HG03159 (cell line): ENCODE measurements at regions not wholly inside any gene's neighbourhood (a gene's known extent, or its start where the extent isn't known, plus 50 kb on each side); places are given as distances from the start of the nearest gene placed in this dataset.

Source experiments
- ATAC-seq: cut with Tn5 transposase; IDR thresholded peaks from one replicate; pipeline ENCODE4 v1.9.1; 2021; ENCODE audit warnings: mild to moderate bottlenecking, moderate library complexity; ENCODE audit not compliant: unreplicated experiment

DNA sequence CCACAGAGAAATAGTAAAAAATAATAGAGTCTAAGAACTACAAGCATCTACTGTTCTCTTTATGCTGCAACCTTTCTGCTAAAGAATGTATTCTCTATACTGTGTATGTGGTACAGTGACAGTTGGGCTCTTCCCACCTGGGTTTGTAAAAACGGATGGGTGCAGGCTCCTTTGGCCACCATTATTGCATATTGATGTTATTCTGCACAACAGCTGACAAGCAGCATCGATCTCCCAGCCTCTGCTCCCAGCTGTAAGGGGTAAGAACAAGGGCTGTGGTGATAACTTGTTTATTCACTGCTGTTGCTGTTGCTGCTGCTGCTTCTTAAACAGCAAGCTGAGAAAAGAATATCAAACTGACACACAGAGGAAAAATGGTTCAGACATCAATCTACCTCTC lies 56.1 kb downstream of the KCNRG start:
- ATAC-seq, result no peak

- no peak for ATAC-seq
Measured at GRCh38 chr13:50072676-50073075, 57.4 kb downstream of the KCNRG start.

DNA sequence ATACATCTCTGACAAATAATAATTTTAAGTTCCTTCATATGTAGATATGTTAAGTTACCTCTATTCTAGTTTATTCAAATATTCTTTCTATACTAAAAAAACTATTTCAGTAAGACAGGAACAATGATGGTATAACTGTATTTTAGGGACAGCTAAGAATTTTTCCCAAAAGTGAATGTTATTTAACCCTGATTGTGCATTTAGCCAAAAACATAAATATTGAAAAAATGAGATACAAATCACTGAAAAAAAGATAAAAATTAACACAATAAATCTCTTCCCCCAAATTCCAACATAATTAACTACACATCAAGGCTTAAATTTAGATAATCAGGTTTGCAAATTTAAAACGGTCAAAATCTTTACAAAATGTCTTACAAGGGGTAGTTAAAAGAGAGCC lies 58.1 kb downstream of the KCNRG start:
- ATAC-seq, result no peak

DNA sequence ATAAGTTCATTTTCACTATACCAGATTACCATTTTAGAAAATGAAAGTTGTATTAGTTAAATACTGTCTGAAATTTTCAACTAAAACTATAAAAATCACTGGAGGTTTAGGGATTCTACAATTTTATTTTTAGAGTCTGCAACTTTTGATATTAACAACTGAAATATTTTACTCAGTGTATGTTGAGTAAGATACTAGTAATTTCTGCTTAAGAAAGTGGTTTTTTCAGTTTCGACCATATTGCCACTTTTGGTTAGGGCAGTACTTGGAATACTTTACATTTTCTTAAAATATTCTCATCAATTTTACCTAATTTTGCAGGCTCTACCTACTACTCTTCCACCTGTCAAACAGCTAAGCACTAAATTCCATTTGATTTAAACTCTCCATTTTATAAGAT lies 59.6 kb downstream of the KCNRG start:
- ATAC-seq, result no peak

DNA sequence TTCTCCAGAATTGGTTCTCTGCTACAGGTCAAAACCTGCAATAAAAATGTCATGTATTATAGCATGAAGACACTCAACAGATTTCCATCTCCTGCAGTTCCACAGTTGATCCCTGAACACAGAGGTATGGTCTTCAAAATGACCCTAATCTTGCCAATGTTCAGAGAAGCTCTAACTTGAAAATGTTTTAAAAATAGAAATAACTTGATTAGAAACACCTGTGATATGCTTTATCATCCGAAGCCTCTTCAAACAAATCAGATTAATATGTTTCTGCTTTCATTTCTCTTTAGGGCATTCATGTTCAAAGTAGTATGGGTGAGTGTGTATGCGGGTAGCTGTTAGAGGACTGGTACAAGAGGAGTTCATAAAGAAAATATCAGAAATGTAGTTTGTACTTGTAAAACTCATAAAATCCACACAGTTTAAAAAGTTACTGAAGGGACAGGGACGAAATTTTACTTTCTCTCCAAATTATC lies 60.4 kb downstream of the KCNRG start:
- no peak for ATAC-seq

- ATAC-seq, result no peak
Measured at GRCh38 chr13:50077431-50077830, 62.2 kb downstream of the KCNRG start.

GRCh38 chr13:50078231-50078894 lies 63.1 kb downstream of the KCNRG start:
- ATAC-seq, result no peak

DNA sequence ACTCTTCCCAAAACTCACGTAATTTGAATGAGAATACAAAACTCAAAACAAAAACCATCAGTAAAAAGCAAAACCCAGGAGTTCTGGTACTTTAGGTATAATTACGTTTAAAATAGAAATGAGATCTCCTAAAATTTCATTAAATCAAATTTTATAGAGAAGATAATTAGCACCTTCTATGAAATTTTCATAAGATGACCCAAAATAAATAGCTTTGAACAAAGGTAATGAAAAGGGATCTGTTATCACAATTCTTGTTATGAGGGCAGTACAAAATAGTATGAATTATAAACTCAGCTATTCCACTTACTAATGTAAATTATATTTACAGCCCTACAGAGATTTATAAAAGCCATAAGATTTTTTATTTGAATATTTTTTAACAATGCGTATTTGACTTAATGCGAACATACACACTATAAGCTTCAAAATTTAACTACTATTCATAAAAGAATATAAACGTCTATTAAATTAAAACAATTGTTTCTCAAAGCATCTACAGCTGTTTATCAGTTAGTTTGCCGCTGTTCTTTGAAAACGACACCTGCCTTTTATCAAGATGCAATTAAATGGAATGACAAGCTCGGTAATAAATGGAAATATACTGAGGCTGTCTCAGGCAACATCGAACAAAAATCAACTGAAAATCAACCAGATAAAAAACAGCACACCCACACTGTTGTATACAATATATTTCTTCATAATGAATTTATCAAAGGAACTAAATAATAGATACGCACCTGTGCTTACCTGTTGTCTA lies 63.8 kb downstream of the KCNRG start:
- ATAC-seq, result no peak

DNA sequence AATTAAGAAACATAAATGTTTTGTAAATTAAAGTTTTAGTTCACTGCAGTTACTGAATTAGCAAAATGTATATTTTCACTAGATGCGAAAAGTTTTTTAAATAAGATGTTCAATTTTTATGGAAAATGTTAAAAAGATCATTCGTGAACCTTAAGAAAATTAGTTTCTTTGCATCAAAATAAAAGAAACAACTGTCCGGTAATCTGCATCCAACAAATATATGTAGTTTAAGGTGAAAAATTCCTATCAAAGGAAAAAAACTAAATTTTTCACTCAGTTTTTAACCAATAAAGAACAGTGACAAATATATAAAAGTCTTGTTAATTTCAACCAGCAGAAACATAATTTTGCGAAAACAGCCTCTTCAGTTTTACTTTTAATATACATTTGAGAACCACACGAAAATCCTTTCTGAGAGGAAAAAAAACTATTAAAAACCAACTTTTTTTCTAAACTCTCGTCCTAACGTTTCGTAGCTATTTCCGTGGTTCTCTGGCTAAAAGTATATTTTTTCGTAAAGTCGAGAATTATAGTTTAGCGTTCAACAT lies 64.5 kb downstream of the KCNRG start:
- no peak for ATAC-seq

GRCh38 chr13:50080203-50080910 lies 65.1 kb downstream of the KCNRG start:
- no peak for ATAC-seq

DNA sequence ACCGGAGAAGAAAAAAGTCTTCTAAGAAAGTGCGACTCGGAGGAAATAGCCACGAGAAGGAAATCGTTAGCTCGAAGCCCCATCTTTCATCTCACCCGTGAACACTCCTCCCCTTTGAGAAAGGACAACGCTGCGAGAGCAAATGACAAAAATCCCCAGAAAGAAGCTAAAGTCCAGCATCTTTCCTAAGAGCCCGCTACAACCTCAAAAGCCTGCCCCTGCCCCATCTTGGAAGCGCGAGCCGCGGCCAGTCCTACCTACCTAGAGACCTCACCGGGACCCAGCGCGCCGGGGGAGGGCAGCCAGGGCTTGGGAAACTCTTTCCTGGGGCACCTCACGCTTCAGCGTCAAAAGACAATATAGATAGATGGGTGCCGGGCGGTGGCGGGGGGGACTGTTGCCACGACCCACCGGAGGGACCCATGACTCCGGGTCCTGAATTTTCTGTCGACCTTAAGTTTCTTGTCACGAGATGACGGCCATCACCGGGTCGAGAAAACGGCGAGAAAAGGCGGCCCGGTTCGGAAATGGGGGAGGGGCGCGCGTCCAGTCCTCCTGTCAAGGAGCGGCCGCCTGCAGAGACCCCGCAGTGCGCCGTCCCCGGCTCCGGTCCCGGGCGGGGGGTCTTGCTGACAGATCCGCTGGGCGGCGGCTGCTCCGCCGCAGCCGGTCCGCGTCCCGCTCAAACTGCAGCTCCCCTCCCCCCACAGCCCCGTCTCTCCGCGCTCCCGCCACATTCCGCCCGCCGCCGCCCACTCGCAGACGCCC lies 65.9 kb downstream of the KCNRG start:
- peak; percentile 6 for ATAC-seq

DNA sequence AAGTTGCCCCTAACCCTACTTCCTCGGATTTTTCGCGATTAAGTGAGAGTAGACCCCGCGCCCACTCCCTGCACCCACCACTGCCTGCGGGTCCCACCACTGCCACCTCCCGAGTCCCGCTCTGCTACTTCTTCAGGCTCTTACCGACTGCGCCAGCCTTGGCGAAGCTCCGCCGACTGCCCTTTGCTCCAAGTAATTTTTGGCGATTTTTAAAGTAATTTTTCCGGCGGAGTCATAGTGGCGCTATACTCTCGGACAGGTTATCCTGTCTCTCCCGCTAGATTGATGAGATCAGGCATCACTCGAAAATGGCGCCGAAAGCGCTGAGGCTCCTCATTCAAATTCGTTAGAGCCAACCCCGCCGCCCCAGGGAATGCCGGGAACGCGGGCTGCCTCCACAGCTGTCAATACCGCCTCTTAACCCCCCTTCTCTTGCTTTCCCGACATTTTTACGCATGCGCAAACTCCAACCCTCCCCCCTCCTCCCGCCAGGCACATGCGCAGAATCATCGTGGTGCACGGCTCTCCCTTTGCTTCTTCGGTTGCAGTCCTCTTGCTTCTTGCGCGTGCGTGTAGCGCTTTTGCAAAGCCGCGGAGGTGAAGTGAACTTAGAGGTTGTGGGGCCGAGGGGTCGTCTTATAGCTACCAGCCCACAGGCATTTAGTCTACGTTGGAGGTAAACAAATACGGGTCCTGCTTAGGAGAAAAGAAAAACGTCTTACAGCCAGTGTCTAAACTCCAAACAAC lies 66.6 kb downstream of the KCNRG start:
- peak; percentile 67 for ATAC-seq

- peak; percentile 55 for ATAC-seq
Measured at GRCh38 chr13:50082426-50083281, 67.4 kb downstream of the KCNRG start.

GRCh38 chr13:50085063-50085462 lies 69.8 kb downstream of the KCNRG start:
- no peak for ATAC-seq

DNA sequence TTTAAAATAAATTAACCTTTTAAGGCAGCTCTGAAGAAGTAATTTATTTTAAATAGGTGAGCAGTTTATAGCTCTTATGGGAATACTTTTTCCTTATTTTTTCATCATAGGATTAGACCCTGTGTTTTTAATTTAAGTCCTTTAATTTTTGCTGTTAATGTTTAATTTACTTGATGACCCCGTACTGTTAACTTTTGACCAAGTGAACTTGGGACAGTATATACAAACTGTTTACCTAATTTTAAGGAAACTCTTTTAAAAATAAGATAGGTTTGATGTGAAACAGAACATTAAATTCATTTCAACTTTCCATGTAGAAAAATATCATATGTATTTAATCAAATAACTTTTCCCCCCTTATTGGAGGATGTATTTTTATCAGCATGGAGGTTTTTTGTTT lies 74.4 kb downstream of the KCNRG start:
- ATAC-seq, result no peak

GRCh38 chr13:50090211-50090610 lies 75.0 kb downstream of the KCNRG start:
- no peak for ATAC-seq

- ATAC-seq, result no peak
Measured at GRCh38 chr13:50094615-50095293, 79.5 kb downstream of the KCNRG start.

DNA sequence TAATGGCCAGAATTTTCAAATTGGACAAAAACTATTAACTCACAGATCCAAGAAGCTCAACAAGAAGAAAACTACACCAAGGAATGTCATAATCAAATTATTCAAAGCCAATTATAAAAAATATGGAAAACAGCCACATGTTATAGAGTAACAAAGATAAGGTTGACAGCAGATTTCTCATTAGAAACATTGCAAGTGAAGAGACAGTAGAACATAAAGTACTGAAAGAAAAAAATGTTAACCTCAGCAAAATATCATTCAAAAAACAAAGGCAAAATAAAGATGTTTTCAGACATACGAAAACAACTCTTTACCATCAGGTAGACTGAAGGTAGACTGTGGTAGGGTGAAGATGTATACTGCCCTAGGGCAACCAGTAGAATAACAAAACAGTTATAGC lies 83.4 kb downstream of the KCNRG start:
- ATAC-seq, result no peak

DNA sequence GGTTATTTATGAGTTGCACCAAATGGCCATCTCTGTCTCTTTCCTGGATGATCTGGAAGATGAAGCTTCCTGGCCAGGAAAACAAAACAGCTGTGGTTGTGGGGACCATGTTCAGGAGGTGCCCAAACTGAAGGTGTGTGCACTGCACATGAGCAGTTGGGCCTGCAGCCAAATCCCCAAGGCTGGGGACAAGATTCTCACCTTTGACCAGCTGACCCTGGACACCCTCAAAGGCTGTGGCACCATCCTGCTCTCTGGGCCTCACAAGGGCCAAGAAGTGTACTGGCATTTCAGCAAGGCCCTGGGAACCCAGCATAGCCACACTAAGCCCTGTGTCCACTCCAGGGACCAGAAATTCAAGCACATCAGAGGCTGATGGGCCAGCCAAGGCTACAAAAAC lies 84.2 kb downstream of the KCNRG start:
- no peak for ATAC-seq
